ENCODE measurements at regions not wholly inside any gene's neighbourhood (a gene's known extent, or its start where the extent isn't known, plus 50 kb on each side); places are given as distances from the start of the nearest gene placed in this dataset.

GRCh38 chr5:103745353-103746065, 182.9 kb upstream of the NUDT12 start:
- WGBS (ENCODE audit: low lambda C conversion rate, missing lambda C conversion rate), result 96% methylated on average over 2 of the region's 2 CpGs
- H3K27ac ChIP-seq, result no peak overlapping the region
- no peaks in the 10 kb centered on the region for H3K9me3 ChIP-seq (ENCODE audit: low read depth)
- H3K4me1 ChIP-seq (ENCODE audit: insufficient read depth), result no peaks in the 10 kb centered on the region
- H3K79me2 ChIP-seq, result no peaks in the 10 kb centered on the region
- no peak overlapping the region for H3K4me3 ChIP-seq
- no peak for DNase-seq (ENCODE audit: low spot score)
- H4K20me1 ChIP-seq (ENCODE audit: insufficient read depth, poor library complexity, severe bottlenecking), result no peaks in the 10 kb centered on the region
- no peak overlapping the region for H3K4me2 ChIP-seq
- no peak overlapping the region for H2AFZ ChIP-seq
- TF ChIP-seq CTCF (IDR thresholded peaks at IDR 0.05; ENCODE audit: poor library complexity) (no peak), EZH2phosphoT487 (IDR thresholded peaks at IDR 0.05; ENCODE audit: low read depth, severe bottlenecking, unreplicated experiment) (no peak), EZH2 (IDR thresholded peaks at IDR 0.05; ENCODE audit: borderline replicate concordance) (no peak)
- H3K36me3 ChIP-seq (replicated peaks; ENCODE audit: insufficient read depth, low read depth), result no peaks in the 10 kb centered on the region
- no peaks in the 10 kb centered on the region for H3K27me3 ChIP-seq
- H3K9me2 ChIP-seq (replicated peaks; ENCODE audit: insufficient read depth), result no peaks in the 10 kb centered on the region

- no peaks in the 10 kb centered on the region for H3K9me3 ChIP-seq (ENCODE audit: low read depth)
- DNase-seq (ENCODE audit: low spot score), result no peak
- H3K4me1 ChIP-seq (ENCODE audit: insufficient read depth), result no peaks in the 10 kb centered on the region
- H3K4me3 ChIP-seq, result no peak overlapping the region
- WGBS (ENCODE audit: low lambda C conversion rate, missing lambda C conversion rate), result 79% methylated on average over 4 of the region's 4 CpGs
- H3K79me2 ChIP-seq, result no peaks in the 10 kb centered on the region
- no peak overlapping the region for H2AFZ ChIP-seq
- H3K4me2 ChIP-seq, result no peak overlapping the region
- no peak overlapping the region for H3K27ac ChIP-seq
- H3K9me2 ChIP-seq (replicated peaks; ENCODE audit: insufficient read depth), result no peaks in the 10 kb centered on the region
- no peaks in the 10 kb centered on the region for H3K27me3 ChIP-seq
- H4K20me1 ChIP-seq (ENCODE audit: insufficient read depth, poor library complexity, severe bottlenecking), result no peaks in the 10 kb centered on the region
- H3K36me3 ChIP-seq (replicated peaks; ENCODE audit: insufficient read depth, low read depth), result no peaks in the 10 kb centered on the region
- TF ChIP-seq EZH2 (IDR thresholded peaks at IDR 0.05; ENCODE audit: borderline replicate concordance) (no peak), CTCF (IDR thresholded peaks at IDR 0.05; ENCODE audit: poor library complexity) (no peak), EZH2phosphoT487 (IDR thresholded peaks at IDR 0.05; ENCODE audit: low read depth, severe bottlenecking, unreplicated experiment) (no peak)
These were observed 181.6 kb upstream of the NUDT12 start for GRCh38 chr5:103744159-103744558.

GRCh38 chr5:103743421-103743820, 180.8 kb upstream of the NUDT12 start:
- no peaks in the 10 kb centered on the region for H3K4me1 ChIP-seq (ENCODE audit: insufficient read depth)
- DNase-seq (ENCODE audit: low spot score), result no peak
- no peaks in the 10 kb centered on the region for H3K36me3 ChIP-seq (replicated peaks; ENCODE audit: insufficient read depth, low read depth)
- H2AFZ ChIP-seq, result no peak overlapping the region
- no peaks in the 10 kb centered on the region for H3K27me3 ChIP-seq
- no peaks in the 10 kb centered on the region for H3K79me2 ChIP-seq
- H4K20me1 ChIP-seq (ENCODE audit: insufficient read depth, poor library complexity, severe bottlenecking), result no peaks in the 10 kb centered on the region
- no peak overlapping the region for H3K4me3 ChIP-seq
- H3K9me3 ChIP-seq (ENCODE audit: low read depth), result no peaks in the 10 kb centered on the region
- no peak for TF ChIP-seq CTCF (IDR thresholded peaks at IDR 0.05; ENCODE audit: poor library complexity)
- no peak for TF ChIP-seq EZH2 (IDR thresholded peaks at IDR 0.05; ENCODE audit: borderline replicate concordance)
- TF ChIP-seq EZH2phosphoT487 (IDR thresholded peaks at IDR 0.05; ENCODE audit: low read depth, severe bottlenecking, unreplicated experiment), result no peak
- no peak overlapping the region for H3K4me2 ChIP-seq
- no peak overlapping the region for H3K27ac ChIP-seq
- 74% methylated on average over 2 of the region's 2 CpGs for WGBS (ENCODE audit: low lambda C conversion rate, missing lambda C conversion rate)
- H3K9me2 ChIP-seq (replicated peaks; ENCODE audit: insufficient read depth), result no peaks in the 10 kb centered on the region
